ENCODE measurements at regions not wholly inside any gene's neighbourhood (a gene's known extent, or its start where the extent isn't known, plus 50 kb on each side); places are given as distances from the start of the nearest gene placed in this dataset.

DNA sequence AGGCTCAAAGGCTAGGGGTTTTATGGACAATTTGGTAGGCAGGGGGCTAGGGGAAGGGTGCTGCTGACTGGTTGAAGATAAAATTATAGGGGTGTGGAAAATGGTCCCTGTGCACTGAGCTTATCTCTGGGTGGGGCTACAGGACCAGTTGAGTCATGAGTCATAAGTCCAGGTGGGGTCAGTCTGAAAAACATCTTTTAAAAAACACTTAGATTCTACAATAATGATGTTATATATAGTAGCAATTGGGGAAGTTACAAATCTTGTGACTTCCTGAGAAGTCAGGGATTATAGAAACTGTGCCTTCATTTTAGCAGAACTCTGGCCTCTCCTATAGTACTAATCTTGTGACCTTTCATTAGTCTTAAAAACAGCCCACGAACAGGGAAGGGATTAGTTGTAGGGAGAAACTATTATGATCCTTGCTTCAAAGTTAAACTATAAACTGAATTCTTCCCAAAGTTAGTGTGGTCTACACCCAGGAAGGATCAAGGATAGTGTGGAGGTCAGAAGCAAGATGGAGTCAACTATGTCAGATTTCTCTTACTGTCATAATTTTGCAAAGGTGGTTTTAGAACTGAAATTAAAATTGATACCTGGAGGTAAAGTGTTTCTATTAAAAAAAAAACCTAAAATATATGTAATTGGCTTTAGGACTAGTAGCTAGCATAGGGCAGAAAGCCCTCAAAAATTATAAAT lies 130.1 kb downstream of the P2RY1 start:
- no peak for TF ChIP-seq POLR2A (IDR thresholded peaks at IDR 0.05)
- TF ChIP-seq, protein P1, sequence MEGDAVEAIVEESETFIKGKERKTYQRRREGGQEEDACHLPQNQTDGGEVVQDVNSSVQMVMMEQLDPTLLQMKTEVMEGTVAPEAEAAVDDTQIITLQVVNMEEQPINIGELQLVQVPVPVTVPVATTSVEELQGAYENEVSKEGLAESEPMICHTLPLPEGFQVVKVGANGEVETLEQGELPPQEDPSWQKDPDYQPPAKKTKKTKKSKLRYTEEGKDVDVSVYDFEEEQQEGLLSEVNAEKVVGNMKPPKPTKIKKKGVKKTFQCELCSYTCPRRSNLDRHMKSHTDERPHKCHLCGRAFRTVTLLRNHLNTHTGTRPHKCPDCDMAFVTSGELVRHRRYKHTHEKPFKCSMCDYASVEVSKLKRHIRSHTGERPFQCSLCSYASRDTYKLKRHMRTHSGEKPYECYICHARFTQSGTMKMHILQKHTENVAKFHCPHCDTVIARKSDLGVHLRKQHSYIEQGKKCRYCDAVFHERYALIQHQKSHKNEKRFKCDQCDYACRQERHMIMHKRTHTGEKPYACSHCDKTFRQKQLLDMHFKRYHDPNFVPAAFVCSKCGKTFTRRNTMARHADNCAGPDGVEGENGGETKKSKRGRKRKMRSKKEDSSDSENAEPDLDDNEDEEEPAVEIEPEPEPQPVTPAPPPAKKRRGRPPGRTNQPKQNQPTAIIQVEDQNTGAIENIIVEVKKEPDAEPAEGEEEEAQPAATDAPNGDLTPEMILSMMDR (IDR thresholded peaks at IDR 0.05) = no peak
